GM12892 (cell line): ENCODE measurements at regions not wholly inside any gene's neighbourhood (a gene's known extent, or its start where the extent isn't known, plus 50 kb on each side); places are given as distances from the start of the nearest gene placed in this dataset.

ENCODE experiments used
- POLR2A ChIP-seq: IDR thresholded peaks from 2 replicates; pipeline ENCODE4 v1.6.1; 2011; ENCODE audit warnings: low read depth, low read length, control low read depth
- POLR2AphosphoS5 ChIP-seq: IDR thresholded peaks from 2 replicates; pipeline ENCODE4 v1.6.1; 2011; ENCODE audit warnings: low read depth, low read length, control low read depth
- TAF1 ChIP-seq: IDR thresholded peaks from 2 replicates; pipeline ENCODE4 v1.6.1; 2011; ENCODE audit warnings: low read depth, mild to moderate bottlenecking, control low read depth, low read length, borderline replicate concordance

DNA sequence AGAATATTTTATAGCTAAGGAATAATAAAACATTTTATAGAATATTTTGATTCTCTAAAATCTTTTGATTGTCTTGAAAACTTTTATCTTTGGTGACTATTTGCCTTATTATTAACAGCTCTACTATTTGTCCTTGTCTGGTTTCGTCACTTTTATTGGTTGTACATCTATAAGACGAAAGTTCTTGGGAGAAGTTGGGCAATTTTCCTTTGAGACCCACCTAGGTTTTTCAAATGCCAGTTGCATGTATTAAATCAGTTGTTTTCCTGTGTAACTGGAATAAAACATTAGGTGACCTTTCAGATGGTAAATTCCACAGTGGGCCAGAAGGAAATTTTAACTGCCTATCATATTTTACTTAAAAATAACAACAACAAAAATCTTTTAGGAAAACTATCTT, 1245.7 kb downstream of the SI start:
- TF ChIP-seq TAF1 (no peak), POLR2A (no peak), POLR2AphosphoS5 (no peak)
